Mesothelial cell of epicardium (in vitro differentiated cells): ENCODE measurements at regions not wholly inside any gene's neighbourhood (a gene's known extent, or its start where the extent isn't known, plus 50 kb on each side); places are given as distances from the start of the nearest gene placed in this dataset.

Experiments
- DNase-seq, 2 experiments: peaks; one replicate each; pipeline ENCODE4 v3.0.0; 2021; ENCODE audit warnings: low spot score in 2 of 2; ENCODE audit not compliant: unreplicated experiment in 2 of 2
- H3K27ac Mint-ChIP-seq: 2 replicates; pipeline ENCODE4 v1.8.0; 2021; ENCODE audit warnings: mixed read lengths
- H3K27me3 Mint-ChIP-seq: 2 replicates; pipeline ENCODE4 v1.8.0; 2021; ENCODE audit warnings: low read depth, mixed read lengths
- H3K36me3 Mint-ChIP-seq: 2 replicates; pipeline ENCODE4 v1.8.0; 2021; ENCODE audit warnings: mixed read lengths
- H3K4me1 Mint-ChIP-seq: 2 replicates; pipeline ENCODE4 v1.8.0; 2021; ENCODE audit warnings: mixed read lengths
- H3K4me3 Mint-ChIP-seq: 2 replicates; pipeline ENCODE4 v1.8.0; 2021; ENCODE audit warnings: mild to moderate bottlenecking, moderate library complexity, mixed read lengths
- H3K9me3 Mint-ChIP-seq: 2 replicates; pipeline ENCODE4 v1.8.0; 2021; ENCODE audit warnings: mixed read lengths
- TF ChIP-seq, protein P1 (sequence below): fragments of 200-600 bp; sonication (generic); IDR thresholded peaks from one replicate; pipeline ENCODE4 v1.5.0; 2021; ENCODE audit warnings: antibody characterized with exemption; ENCODE audit not compliant: unreplicated experiment

- H3K27me3 Mint-ChIP-seq = no peaks in the 10 kb centered on the region
Measured at GRCh38 chr5:67942421-67942820, 273.1 kb upstream of the PIK3R1 start.

DNA sequence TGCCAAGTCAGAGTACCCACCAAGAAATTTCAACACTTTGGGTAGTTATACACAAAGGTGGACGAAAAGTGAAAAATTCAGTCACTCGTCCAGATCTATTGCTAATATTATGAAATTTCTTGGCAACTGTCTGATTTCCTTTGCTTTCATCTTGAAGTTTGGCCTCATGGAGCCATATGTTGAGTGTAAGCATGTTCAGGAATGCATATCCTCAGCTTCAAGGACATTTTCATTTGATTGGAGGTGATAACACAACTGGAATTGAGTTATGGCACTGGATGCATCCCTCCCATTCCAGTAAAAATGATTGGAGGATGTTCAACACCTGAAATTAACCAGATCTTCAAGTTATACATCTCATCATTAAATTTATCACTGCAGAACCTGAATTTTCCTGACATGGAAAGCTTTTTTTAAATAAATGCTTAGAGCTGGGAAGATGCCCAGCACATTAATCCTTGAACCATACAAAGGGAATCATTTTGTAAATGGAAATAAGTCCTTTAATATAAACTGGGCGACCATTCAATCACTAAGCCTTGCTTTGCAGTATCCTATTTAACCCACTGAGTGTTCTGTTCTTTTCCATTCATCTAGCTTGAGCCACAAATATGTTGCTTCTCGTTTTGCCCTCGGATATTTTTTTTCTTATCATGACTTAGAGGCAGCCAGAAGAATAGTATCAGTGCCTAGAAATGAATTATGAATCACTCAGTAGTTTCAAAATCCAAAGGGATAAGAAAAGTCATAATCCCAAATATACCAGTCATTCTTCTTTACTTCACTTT, 273.7 kb upstream of the PIK3R1 start:
- no peak for DNase-seq
- Mint-ChIP-seq H3K27ac (no peak overlapping the region), H3K4me1 (peaks cover 15% of the 10 kb centered on the region), H3K27me3 (no peaks in the 10 kb centered on the region), H3K4me3 (no peak overlapping the region), H3K9me3 (peaks cover 3% of the 10 kb centered on the region), H3K36me3 (no peaks in the 10 kb centered on the region)
- TF ChIP-seq, protein P1, sequence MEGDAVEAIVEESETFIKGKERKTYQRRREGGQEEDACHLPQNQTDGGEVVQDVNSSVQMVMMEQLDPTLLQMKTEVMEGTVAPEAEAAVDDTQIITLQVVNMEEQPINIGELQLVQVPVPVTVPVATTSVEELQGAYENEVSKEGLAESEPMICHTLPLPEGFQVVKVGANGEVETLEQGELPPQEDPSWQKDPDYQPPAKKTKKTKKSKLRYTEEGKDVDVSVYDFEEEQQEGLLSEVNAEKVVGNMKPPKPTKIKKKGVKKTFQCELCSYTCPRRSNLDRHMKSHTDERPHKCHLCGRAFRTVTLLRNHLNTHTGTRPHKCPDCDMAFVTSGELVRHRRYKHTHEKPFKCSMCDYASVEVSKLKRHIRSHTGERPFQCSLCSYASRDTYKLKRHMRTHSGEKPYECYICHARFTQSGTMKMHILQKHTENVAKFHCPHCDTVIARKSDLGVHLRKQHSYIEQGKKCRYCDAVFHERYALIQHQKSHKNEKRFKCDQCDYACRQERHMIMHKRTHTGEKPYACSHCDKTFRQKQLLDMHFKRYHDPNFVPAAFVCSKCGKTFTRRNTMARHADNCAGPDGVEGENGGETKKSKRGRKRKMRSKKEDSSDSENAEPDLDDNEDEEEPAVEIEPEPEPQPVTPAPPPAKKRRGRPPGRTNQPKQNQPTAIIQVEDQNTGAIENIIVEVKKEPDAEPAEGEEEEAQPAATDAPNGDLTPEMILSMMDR = no peak

More at GRCh38 chr5:67942421-67942820, 273.1 kb upstream of the PIK3R1 start:
- no peak overlapping the region for H3K27ac Mint-ChIP-seq
- peaks cover 15% of the 10 kb centered on the region for H3K4me1 Mint-ChIP-seq
- no peak for DNase-seq
- no peak overlapping the region for H3K4me3 Mint-ChIP-seq
- TF ChIP-seq, protein P1 = no peak
- peaks cover 6% of the 10 kb centered on the region for H3K9me3 Mint-ChIP-seq
- H3K36me3 Mint-ChIP-seq = no peaks in the 10 kb centered on the region

DNA sequence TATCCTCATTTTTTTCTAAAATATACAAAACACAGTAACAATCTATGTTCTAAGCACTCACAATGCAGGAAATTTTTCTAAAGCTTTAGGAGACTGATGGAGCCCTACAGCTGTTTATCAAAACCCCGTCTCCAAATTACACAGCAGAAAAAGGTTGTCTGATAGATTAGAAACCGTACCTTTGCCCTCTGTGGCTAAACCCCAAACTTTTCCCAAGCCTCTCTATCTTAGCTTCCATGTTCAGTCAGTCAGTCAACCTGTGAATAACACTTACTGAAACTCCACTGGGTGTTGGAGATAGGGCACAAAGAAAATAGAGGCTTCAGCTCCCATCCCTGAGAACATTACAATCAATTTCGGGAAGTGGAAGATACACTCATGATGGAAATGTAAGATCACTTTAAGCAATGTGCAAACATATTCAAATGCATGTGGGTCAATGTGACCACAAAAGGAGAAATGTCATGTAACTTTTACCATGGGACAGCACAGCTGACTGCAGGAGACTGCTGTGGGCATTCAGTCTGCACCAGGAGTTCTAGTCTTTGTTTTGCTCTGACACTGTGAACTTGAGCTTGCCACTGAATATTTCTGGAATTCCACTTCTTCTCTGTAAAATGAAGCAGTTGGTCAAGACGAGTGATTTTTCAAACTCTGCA, 279.5 kb upstream of the PIK3R1 start:
- Mint-ChIP-seq H3K9me3 (peaks cover 21% of the 10 kb centered on the region), H3K4me1 (peaks cover 7% of the 10 kb centered on the region), H3K4me3 (no peak overlapping the region), H3K27ac (no peak overlapping the region), H3K27me3 (no peaks in the 10 kb centered on the region), H3K36me3 (no peaks in the 10 kb centered on the region)
- TF ChIP-seq, protein P1 = no peak
- DNase-seq = no peak

GRCh38 chr5:67934976-67935375, 280.6 kb upstream of the PIK3R1 start:
- no peak for DNase-seq
- Mint-ChIP-seq H3K4me3 (no peak overlapping the region), H3K4me1 (no peaks in the 10 kb centered on the region), H3K36me3 (no peaks in the 10 kb centered on the region), H3K27ac (no peak overlapping the region), H3K9me3 (peaks cover 22% of the 10 kb centered on the region), H3K27me3 (no peaks in the 10 kb centered on the region)
- TF ChIP-seq, protein P1 = no peak

GRCh38 chr5:67925511-67925910, 290.0 kb upstream of the PIK3R1 start:
- Mint-ChIP-seq H3K27ac (no peak overlapping the region), H3K9me3 (no peaks in the 10 kb centered on the region), H3K4me1 (peaks cover 4% of the 10 kb centered on the region), H3K4me3 (no peak overlapping the region), H3K36me3 (no peaks in the 10 kb centered on the region), H3K27me3 (no peaks in the 10 kb centered on the region)
- DNase-seq = no peak
- TF ChIP-seq, protein P1 = no peak
